Effector memory CD4-positive, alpha-beta T cell (primary cell): ENCODE measurements at regions not wholly inside any gene's neighbourhood (a gene's known extent, or its start where the extent isn't known, plus 50 kb on each side); places are given as distances from the start of the nearest gene placed in this dataset.

Experiments used
- DNase-seq, 3 donors: peaks; one replicate each; pipeline ENCODE4 v3.0.0-alpha.2; 2020
- H3K27ac ChIP-seq: 2 replicates; pipeline ENCODE4 v1.7.0; 2013; ENCODE audit warnings: mild to moderate bottlenecking, low read length, moderate library complexity; ENCODE audit not compliant: insufficient read depth, poor library complexity, severe bottlenecking
- H3K27me3 ChIP-seq: replicated peaks from 2 replicates; pipeline ENCODE4 v1.7.0; 2013; ENCODE audit warnings: mild to moderate bottlenecking, low read length; ENCODE audit not compliant: insufficient read depth, control insufficient read depth, poor library complexity, severe bottlenecking
- H3K36me3 ChIP-seq: 2 replicates; pipeline ENCODE4 v1.7.0; 2013; ENCODE audit warnings: mild to moderate bottlenecking, low read length, moderate library complexity; ENCODE audit not compliant: control insufficient read depth, insufficient read depth
- H3K4me1 ChIP-seq: 2 replicates; pipeline ENCODE4 v1.7.0; 2013; ENCODE audit warnings: low read length, mild to moderate bottlenecking; ENCODE audit not compliant: control insufficient read depth, insufficient read depth, poor library complexity, severe bottlenecking
- H3K4me3 ChIP-seq: 2 replicates; pipeline ENCODE4 v1.7.0; 2013; ENCODE audit warnings: low read length, low read depth, mild to moderate bottlenecking; ENCODE audit not compliant: insufficient read depth, poor library complexity, severe bottlenecking
- H3K9me3 ChIP-seq: 2 replicates; pipeline ENCODE4 v1.7.0; 2013; ENCODE audit warnings: mild to moderate bottlenecking, low read length, moderate library complexity; ENCODE audit not compliant: control insufficient read depth

GRCh38 chr10:105971460-105971859, 1193.0 kb downstream of the SORCS1 start:
- H3K27ac ChIP-seq = no peak overlapping the region
- DNase-seq = no peak
- H3K4me1 ChIP-seq = no peaks in the 10 kb centered on the region
- H3K27me3 ChIP-seq = no peaks in the 10 kb centered on the region
- H3K9me3 ChIP-seq = no peaks in the 10 kb centered on the region
- no peaks in the 10 kb centered on the region for H3K36me3 ChIP-seq
- H3K4me3 ChIP-seq = no peak overlapping the region

- Histone ChIP-seq H3K27me3 (no peaks in the 10 kb centered on the region), H3K4me3 (no peak overlapping the region), H3K9me3 (no peaks in the 10 kb centered on the region), H3K36me3 (no peaks in the 10 kb centered on the region), H3K27ac (no peak overlapping the region), H3K4me1 (no peaks in the 10 kb centered on the region)
- no peak for DNase-seq
Measured at GRCh38 chr10:105969884-105970377, 1194.6 kb downstream of the SORCS1 start.

- no peak overlapping the region for H3K27ac ChIP-seq
- no peaks in the 10 kb centered on the region for H3K4me1 ChIP-seq
- H3K27me3 ChIP-seq = no peaks in the 10 kb centered on the region
- DNase-seq = no peak
- no peaks in the 10 kb centered on the region for H3K36me3 ChIP-seq
- H3K4me3 ChIP-seq = no peak overlapping the region
- H3K9me3 ChIP-seq = no peaks in the 10 kb centered on the region
Measured at GRCh38 chr10:105968666-105969065, 1195.8 kb downstream of the SORCS1 start.

GRCh38 chr10:105967256-105967655, 1197.2 kb downstream of the SORCS1 start:
- no peaks in the 10 kb centered on the region for H3K4me1 ChIP-seq
- no peak overlapping the region for H3K27ac ChIP-seq
- no peaks in the 10 kb centered on the region for H3K9me3 ChIP-seq
- no peaks in the 10 kb centered on the region for H3K36me3 ChIP-seq
- H3K4me3 ChIP-seq = no peak overlapping the region
- no peaks in the 10 kb centered on the region for H3K27me3 ChIP-seq
- DNase-seq = no peak

GRCh38 chr10:105965141-105965540, 1199.4 kb downstream of the SORCS1 start:
- H3K4me3 ChIP-seq = no peak overlapping the region
- H3K27me3 ChIP-seq = no peaks in the 10 kb centered on the region
- H3K9me3 ChIP-seq = no peaks in the 10 kb centered on the region
- H3K36me3 ChIP-seq = no peaks in the 10 kb centered on the region
- DNase-seq = no peak
- H3K4me1 ChIP-seq = no peaks in the 10 kb centered on the region
- no peak overlapping the region for H3K27ac ChIP-seq

GRCh38 chr10:105964009-105964408, 1200.5 kb downstream of the SORCS1 start:
- no peak for DNase-seq
- no peaks in the 10 kb centered on the region for H3K36me3 ChIP-seq
- no peak overlapping the region for H3K4me3 ChIP-seq
- H3K27ac ChIP-seq = no peak overlapping the region
- H3K27me3 ChIP-seq = no peaks in the 10 kb centered on the region
- H3K9me3 ChIP-seq = no peaks in the 10 kb centered on the region
- H3K4me1 ChIP-seq = no peaks in the 10 kb centered on the region

- no peaks in the 10 kb centered on the region for H3K36me3 ChIP-seq
- H3K4me1 ChIP-seq = no peaks in the 10 kb centered on the region
- no peaks in the 10 kb centered on the region for H3K27me3 ChIP-seq
- DNase-seq = no peak
- no peaks in the 10 kb centered on the region for H3K9me3 ChIP-seq
- no peak overlapping the region for H3K4me3 ChIP-seq
- no peak overlapping the region for H3K27ac ChIP-seq
Measured at GRCh38 chr10:105963334-105963884, 1201.1 kb downstream of the SORCS1 start.

GRCh38 chr10:105956550-105956949, 1208.0 kb downstream of the SORCS1 start:
- H3K4me3 ChIP-seq = no peak overlapping the region
- no peaks in the 10 kb centered on the region for H3K36me3 ChIP-seq
- H3K4me1 ChIP-seq = no peaks in the 10 kb centered on the region
- H3K9me3 ChIP-seq = no peaks in the 10 kb centered on the region
- H3K27ac ChIP-seq = no peak overlapping the region
- no peak for DNase-seq
- H3K27me3 ChIP-seq = no peaks in the 10 kb centered on the region

GRCh38 chr10:105953861-105954260, 1210.6 kb downstream of the SORCS1 start:
- H3K4me3 ChIP-seq = no peak overlapping the region
- no peaks in the 10 kb centered on the region for H3K4me1 ChIP-seq
- no peaks in the 10 kb centered on the region for H3K36me3 ChIP-seq
- H3K27me3 ChIP-seq = no peaks in the 10 kb centered on the region
- no peaks in the 10 kb centered on the region for H3K9me3 ChIP-seq
- no peak for DNase-seq
- no peak overlapping the region for H3K27ac ChIP-seq

GRCh38 chr10:105953056-105953455, 1211.5 kb downstream of the SORCS1 start:
- Histone ChIP-seq H3K36me3 (no peaks in the 10 kb centered on the region), H3K27ac (no peak overlapping the region), H3K9me3 (no peaks in the 10 kb centered on the region), H3K27me3 (no peaks in the 10 kb centered on the region), H3K4me3 (no peak overlapping the region), H3K4me1 (no peaks in the 10 kb centered on the region)
- DNase-seq = no peak
